ENCODE measurements at regions not wholly inside any gene's neighbourhood (a gene's known extent, or its start where the extent isn't known, plus 50 kb on each side); places are given as distances from the start of the nearest gene placed in this dataset.

DNA sequence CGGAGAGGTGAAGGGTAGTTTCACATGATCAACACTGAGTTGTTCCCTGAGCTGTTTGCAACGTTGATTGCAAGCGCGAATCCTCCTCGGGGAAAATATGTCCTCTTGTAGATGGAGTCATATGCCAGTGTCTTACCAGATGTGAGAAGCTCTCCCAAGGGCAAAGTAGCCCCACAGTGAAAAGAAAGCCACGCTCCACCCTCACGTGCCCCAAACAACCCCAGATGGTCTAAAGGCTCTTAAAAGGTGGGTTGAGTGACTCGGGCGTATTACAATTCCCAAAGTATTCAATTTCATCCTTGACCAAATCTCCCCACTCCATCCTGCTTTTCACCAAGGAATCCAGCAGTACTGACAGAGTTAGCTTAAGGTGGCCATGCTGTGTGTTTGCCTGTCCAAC is 332.1 kb upstream of the SOX11 start:
- no peak for TF ChIP-seq YY1 (IDR thresholded peaks at IDR 0.05; ENCODE audit: insufficient read depth, insufficient read length)
- no peak for TF ChIP-seq ZNF274 (IDR thresholded peaks at IDR 0.05; ENCODE audit: low read depth, low read length)
